ENCODE measurements at regions not wholly inside any gene's neighbourhood (a gene's known extent, or its start where the extent isn't known, plus 50 kb on each side); places are given as distances from the start of the nearest gene placed in this dataset.

- Histone ChIP-seq H3K9me3 (ENCODE audit: insufficient read depth, low read length) (no peaks in the 10 kb centered on the region), H3K27me3 (ENCODE audit: low read depth, low read length) (no peaks in the 10 kb centered on the region), H2AFZ (ENCODE audit: low read depth, low read length) (no peak overlapping the region), H3K79me2 (ENCODE audit: low read length) (no peaks in the 10 kb centered on the region), H3K4me1 (ENCODE audit: low read length) (no peaks in the 10 kb centered on the region), H3K9ac (ENCODE audit: low read length) (no peak overlapping the region), H3K36me3 (replicated peaks; ENCODE audit: low read depth, low read length) (no peaks in the 10 kb centered on the region), H4K20me1 (ENCODE audit: insufficient read depth, low read length) (no peaks in the 10 kb centered on the region), H3K4me3 (ENCODE audit: low read length) (no peak overlapping the region), H3K4me2 (ENCODE audit: low read length) (no peak overlapping the region), H3K27ac (ENCODE audit: low read length) (no peak overlapping the region)
- no peak for TF ChIP-seq EZH2phosphoT487 (IDR thresholded peaks at IDR 0.05; ENCODE audit: low read depth)
- TF ChIP-seq, protein P1, sequence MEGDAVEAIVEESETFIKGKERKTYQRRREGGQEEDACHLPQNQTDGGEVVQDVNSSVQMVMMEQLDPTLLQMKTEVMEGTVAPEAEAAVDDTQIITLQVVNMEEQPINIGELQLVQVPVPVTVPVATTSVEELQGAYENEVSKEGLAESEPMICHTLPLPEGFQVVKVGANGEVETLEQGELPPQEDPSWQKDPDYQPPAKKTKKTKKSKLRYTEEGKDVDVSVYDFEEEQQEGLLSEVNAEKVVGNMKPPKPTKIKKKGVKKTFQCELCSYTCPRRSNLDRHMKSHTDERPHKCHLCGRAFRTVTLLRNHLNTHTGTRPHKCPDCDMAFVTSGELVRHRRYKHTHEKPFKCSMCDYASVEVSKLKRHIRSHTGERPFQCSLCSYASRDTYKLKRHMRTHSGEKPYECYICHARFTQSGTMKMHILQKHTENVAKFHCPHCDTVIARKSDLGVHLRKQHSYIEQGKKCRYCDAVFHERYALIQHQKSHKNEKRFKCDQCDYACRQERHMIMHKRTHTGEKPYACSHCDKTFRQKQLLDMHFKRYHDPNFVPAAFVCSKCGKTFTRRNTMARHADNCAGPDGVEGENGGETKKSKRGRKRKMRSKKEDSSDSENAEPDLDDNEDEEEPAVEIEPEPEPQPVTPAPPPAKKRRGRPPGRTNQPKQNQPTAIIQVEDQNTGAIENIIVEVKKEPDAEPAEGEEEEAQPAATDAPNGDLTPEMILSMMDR (IDR thresholded peaks at IDR 0.05; ENCODE audit: low read depth, low read length): no peak
Measured at GRCh38 chr2:106602042-106602441, 114.9 kb downstream of the CD8B2 start.

- TF ChIP-seq EZH2phosphoT487 (IDR thresholded peaks at IDR 0.05; ENCODE audit: low read depth): no peak
- TF ChIP-seq, protein P1 (IDR thresholded peaks at IDR 0.05; ENCODE audit: low read depth, low read length): no peak
- Histone ChIP-seq H3K4me2 (ENCODE audit: low read length) (no peak overlapping the region), H3K36me3 (replicated peaks; ENCODE audit: low read depth, low read length) (no peaks in the 10 kb centered on the region), H3K4me3 (ENCODE audit: low read length) (no peak overlapping the region), H3K27ac (ENCODE audit: low read length) (no peak overlapping the region), H4K20me1 (ENCODE audit: insufficient read depth, low read length) (no peaks in the 10 kb centered on the region), H2AFZ (ENCODE audit: low read depth, low read length) (no peak overlapping the region), H3K27me3 (ENCODE audit: low read depth, low read length) (no peaks in the 10 kb centered on the region), H3K9me3 (ENCODE audit: insufficient read depth, low read length) (no peaks in the 10 kb centered on the region), H3K4me1 (ENCODE audit: low read length) (no peaks in the 10 kb centered on the region), H3K9ac (ENCODE audit: low read length) (no peak overlapping the region), H3K79me2 (ENCODE audit: low read length) (no peaks in the 10 kb centered on the region)
Measured at GRCh38 chr2:106606652-106607051, 119.5 kb downstream of the CD8B2 start.

DNA sequence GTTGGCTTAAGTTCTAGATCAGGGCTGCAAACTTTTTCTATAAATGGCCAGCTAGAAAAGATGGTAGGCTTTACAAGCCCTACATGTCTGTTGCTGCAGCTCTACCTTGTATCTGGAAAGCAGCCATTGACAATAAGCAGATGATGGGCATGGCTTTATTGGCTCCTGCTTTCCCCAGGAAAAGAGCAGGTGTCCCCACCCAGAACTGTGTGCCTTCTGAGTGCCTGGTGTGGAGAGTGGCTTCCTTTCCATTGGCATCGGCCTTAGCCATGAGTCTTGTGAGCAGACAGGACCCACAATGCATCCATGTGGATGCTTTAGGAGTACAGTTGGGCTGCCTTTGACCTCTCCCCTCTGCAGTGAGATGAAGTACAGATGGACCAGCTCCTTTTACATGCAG, 120.2 kb downstream of the CD8B2 start:
- no peaks in the 10 kb centered on the region for H3K27me3 ChIP-seq (ENCODE audit: low read depth, low read length)
- H3K79me2 ChIP-seq (ENCODE audit: low read length): no peaks in the 10 kb centered on the region
- H3K4me1 ChIP-seq (ENCODE audit: low read length): no peaks in the 10 kb centered on the region
- H4K20me1 ChIP-seq (ENCODE audit: insufficient read depth, low read length): no peaks in the 10 kb centered on the region
- no peak overlapping the region for H2AFZ ChIP-seq (ENCODE audit: low read depth, low read length)
- no peaks in the 10 kb centered on the region for H3K9me3 ChIP-seq (ENCODE audit: insufficient read depth, low read length)
- no peak overlapping the region for H3K4me2 ChIP-seq (ENCODE audit: low read length)
- H3K27ac ChIP-seq (ENCODE audit: low read length): no peak overlapping the region
- no peaks in the 10 kb centered on the region for H3K36me3 ChIP-seq (replicated peaks; ENCODE audit: low read depth, low read length)
- TF ChIP-seq, protein P1 (IDR thresholded peaks at IDR 0.05; ENCODE audit: low read depth, low read length): no peak
- no peak for TF ChIP-seq EZH2phosphoT487 (IDR thresholded peaks at IDR 0.05; ENCODE audit: low read depth)
- no peak overlapping the region for H3K9ac ChIP-seq (ENCODE audit: low read length)
- H3K4me3 ChIP-seq (ENCODE audit: low read length): no peak overlapping the region

- H3K27ac ChIP-seq (ENCODE audit: low read length): no peak overlapping the region
- no peaks in the 10 kb centered on the region for H4K20me1 ChIP-seq (ENCODE audit: insufficient read depth, low read length)
- H3K4me1 ChIP-seq (ENCODE audit: low read length): no peaks in the 10 kb centered on the region
- H3K4me3 ChIP-seq (ENCODE audit: low read length): no peak overlapping the region
- no peak for TF ChIP-seq EZH2phosphoT487 (IDR thresholded peaks at IDR 0.05; ENCODE audit: low read depth)
- TF ChIP-seq, protein P1 (IDR thresholded peaks at IDR 0.05; ENCODE audit: low read depth, low read length): no peak
- no peaks in the 10 kb centered on the region for H3K36me3 ChIP-seq (replicated peaks; ENCODE audit: low read depth, low read length)
- no peaks in the 10 kb centered on the region for H3K79me2 ChIP-seq (ENCODE audit: low read length)
- H3K9me3 ChIP-seq (ENCODE audit: insufficient read depth, low read length): no peaks in the 10 kb centered on the region
- H2AFZ ChIP-seq (ENCODE audit: low read depth, low read length): no peak overlapping the region
- H3K4me2 ChIP-seq (ENCODE audit: low read length): no peak overlapping the region
- no peak overlapping the region for H3K9ac ChIP-seq (ENCODE audit: low read length)
- H3K27me3 ChIP-seq (ENCODE audit: low read depth, low read length): no peaks in the 10 kb centered on the region
Measured at GRCh38 chr2:106609780-106610179, 122.6 kb downstream of the CD8B2 start.

Data from OCI-LY3 (cell line).